HPDE6-E6E7 (cell line): ENCODE measurements at regions not wholly inside any gene's neighbourhood (a gene's known extent, or its start where the extent isn't known, plus 50 kb on each side); places are given as distances from the start of the nearest gene placed in this dataset.

Experiments
- DNase-seq: peaks from one replicate; pipeline ENCODE4 v3.0.0; 2011; ENCODE audit warnings: missing footprints; ENCODE audit errors: extremely low spot score

DNA sequence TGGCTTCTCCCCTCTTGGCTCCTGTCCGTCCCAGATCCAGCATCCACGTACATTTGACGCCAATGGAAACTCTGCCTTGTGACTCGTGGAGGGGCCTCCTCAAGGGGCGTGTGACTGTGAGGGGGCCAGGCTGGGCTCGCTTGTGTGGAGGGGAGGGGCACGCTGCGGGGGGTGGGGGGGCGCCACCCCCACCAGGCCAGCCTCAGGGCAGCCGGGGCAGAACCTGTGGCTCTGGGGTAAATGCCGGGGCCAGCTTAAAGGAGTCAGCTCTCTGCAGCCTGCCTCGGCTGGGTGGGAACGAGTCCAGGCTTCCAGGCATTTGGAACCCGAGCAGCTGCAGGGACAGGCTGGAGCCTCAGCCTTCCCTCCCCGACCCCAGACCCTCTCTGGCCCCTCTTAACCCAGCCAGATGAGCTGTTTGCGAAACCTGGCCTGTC, 94.1 kb downstream of the SIK1 start:
- DNase-seq = no peak

DNA sequence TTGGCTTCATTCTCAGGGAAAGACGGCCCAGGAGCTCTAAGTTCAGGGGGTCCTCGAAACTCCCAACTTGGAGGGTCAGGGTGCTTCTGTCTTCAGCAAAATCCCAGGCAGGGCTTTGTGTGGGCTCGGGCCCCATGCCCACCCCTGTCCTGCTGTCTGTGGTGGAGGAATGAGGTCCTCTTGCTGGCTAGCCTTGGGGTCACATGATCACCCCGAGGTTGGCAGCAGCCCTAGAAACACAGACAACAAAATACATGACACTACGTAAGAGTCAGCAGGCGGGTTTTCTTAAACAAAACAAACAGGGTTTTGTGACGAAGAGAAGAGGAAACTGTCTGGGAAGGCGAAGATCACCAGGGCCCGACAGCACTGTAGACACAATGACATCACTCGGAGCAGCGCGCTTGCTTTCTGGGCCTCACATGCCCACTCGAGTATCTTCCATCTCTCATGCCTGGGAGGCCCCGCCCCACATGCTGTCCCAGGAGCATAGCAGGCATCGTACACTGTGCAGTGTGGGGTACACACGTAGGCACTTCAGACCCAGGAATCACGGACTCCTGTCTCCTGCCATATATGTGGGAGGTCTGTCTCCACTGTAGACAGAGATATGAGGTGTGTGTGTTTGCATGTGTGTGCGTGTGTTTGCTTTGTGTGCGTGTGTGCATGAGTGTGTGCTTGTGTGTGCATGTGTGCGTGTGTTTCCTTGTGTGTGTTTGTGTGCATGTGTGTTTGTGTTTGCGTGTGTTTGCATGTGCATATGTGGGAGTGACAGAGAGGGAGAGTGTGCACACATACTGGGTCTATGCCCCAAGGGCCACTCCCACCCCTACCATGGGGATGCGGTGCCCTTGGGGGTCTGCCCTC, 94.7 kb downstream of the SIK1 start:
- no peak for DNase-seq

- DNase-seq = no peak
These were observed 95.6 kb downstream of the SIK1 start for GRCh38 chr21:43331111-43331961.

- DNase-seq = no peak
These were observed 96.5 kb downstream of the SIK1 start for GRCh38 chr21:43330306-43330881.

GRCh38 chr21:43329711-43330269, 97.1 kb downstream of the SIK1 start:
- DNase-seq = no peak

- DNase-seq = no peak
These were observed 97.8 kb downstream of the SIK1 start for GRCh38 chr21:43328958-43329691.

- no peak for DNase-seq
These were observed 98.6 kb downstream of the SIK1 start for GRCh38 chr21:43328185-43328957.

- no peak for DNase-seq
These were observed 100.8 kb downstream of the SIK1 start for GRCh38 chr21:43325968-43326715.

DNA sequence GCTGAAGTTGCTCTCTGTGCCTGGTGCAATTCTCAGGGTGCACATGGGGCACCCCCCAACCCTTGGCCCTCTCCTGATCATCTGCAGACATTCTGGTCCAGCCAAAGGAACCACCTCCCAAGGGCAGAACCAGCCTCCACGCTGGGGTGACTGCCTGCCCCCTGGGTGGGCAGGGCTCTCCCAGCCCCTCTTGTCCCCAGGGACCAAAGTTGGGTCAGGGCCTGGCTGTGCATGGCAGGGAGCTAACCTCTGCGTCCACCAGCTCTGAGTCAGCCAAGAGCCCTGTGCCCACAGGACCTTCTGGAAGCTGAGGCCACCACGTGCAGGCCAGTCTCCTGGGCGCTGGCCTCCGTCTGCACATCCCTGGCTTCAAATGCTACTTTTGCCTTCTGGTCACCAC, 101.9 kb downstream of the SIK1 start:
- DNase-seq = no peak

DNA sequence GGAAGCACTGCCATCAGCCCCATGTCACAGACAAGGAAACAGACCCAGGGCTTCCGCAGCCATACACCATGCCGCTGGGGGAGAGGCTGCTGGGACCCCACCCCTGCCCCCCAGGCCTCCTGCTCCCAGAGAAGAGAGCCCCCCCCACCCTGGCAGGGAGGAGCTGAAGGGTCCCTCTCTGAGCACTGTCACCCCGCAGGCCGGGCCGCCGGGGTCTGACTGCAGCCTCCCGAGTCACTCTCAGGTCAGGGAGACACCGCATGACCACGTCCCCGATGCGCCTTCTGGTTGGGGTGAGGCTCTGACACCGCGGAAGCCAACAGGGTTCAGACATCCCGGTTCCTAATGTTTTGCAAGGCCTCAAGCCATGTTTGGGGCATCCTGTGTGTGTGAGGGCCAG, 102.3 kb downstream of the SIK1 start:
- no peak for DNase-seq

- DNase-seq = no peak
These were observed 103.5 kb downstream of the SIK1 start for GRCh38 chr21:43323244-43324005.

DNA sequence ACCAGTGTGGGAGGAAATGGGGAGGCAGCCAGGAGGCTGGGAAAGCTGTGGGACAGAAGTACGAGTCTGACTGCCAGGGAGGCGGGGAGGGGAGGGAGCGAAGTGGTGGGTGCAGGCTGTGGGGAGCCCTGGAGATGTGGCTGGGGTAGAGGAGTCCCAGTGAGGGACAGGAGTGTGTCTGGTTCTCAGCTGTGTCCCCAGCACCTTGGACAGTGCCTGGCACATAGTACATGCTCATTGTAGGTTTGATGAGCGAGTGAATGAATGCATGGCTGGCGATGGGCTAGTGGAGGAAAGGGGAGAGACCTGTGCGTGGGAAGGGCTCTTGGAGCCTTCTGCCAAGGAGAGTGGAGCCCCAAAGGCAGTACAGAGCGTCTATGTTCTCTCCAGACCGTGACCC, 104.1 kb downstream of the SIK1 start:
- DNase-seq = no peak

GRCh38 chr21:43322311-43322710, 104.6 kb downstream of the SIK1 start:
- no peak for DNase-seq

- DNase-seq = no peak
These were observed 105.3 kb downstream of the SIK1 start for GRCh38 chr21:43321611-43322010.

- DNase-seq = no peak
These were observed 105.8 kb downstream of the SIK1 start for GRCh38 chr21:43321111-43321510.

DNA sequence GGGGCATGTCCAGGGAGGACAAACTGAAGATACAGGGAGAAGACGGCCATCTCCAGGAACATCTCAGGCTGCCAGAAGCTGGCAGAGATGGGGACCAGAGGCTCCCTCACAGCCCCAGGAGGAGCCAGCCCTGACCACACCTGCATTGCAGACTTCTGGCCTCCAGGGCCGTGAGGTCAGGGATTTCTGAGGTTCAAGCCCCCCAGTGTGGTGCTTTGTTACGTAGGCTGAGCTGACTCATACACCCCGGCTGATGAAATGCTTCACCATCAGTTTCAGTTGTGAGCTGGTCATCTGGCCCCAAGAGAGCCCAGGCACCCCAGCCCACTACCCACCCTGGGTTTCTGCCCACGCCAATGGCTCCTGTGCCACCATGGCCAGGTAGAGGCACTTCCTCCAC, 106.4 kb downstream of the SIK1 start:
- DNase-seq = no peak

DNA sequence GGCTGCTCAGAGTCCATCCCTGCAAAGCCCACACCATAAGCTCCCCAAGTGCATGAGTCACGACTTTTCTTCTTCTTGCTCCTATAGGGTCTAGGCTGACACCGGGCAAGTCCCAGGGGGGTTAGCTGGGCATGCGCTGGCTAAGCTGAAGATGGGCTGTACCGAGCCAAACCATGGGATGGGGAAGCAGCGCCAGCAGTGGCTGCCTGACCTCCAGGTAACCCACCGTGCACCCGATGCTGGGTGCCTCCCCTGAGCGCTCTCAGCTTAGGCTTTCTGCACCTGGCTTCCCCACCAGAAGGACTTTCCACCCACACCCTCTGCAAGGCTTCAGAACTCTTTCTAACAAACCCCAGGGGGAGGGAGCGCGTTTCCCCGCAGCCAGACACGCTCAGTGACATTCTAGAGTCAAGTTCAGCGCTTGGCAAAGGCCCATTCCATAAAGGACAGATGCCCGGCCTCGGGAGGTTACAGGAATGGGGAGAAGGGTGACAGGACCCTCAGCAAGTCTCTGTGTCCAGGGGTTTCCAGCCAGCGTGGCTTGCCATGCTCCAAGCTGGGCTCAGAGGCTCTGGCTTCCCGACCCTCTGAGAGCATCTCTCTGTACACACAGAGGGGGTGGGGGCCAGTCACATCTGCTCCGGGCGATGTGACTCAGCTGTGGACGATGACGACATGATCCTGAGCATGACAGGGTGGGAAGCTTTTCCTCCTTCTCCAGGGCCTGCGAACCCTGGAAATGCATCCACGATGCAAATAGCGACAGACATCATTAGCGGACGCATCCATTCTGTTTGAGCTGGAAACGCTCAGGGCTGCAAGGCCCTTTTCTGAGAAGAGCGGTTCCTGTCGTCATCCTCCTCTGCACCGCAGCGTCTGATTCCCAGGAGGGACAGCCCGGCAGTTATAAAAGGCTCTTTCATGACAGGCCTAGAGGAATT, 107.8 kb downstream of the SIK1 start:
- DNase-seq = no peak

GRCh38 chr21:43318368-43318767, 108.6 kb downstream of the SIK1 start:
- DNase-seq = no peak
